Natural killer cell (primary cell): ENCODE measurements at regions not wholly inside any gene's neighbourhood (a gene's known extent, or its start where the extent isn't known, plus 50 kb on each side); places are given as distances from the start of the nearest gene placed in this dataset.

Experiments used
- ATAC-seq, 3 donors: fragments of 150-1000 bp in 2 of 3; fragments of 200-7000 bp in 1 of 3; cut with Tn5 transposase; 1 replicate in 1 of 3; 2 replicates in 2 of 3; pipeline ENCODE4 v1.10.0; 2021; ENCODE audit warnings: mild to moderate bottlenecking in 2 of 3, moderate library complexity in 2 of 3
- DNase-seq, 2 donors: peaks; one replicate each; pipeline versions ENCODE4 v3.0.0 to v3.0.0-alpha.2; 2013 to 2021; ENCODE audit warnings: mixed read lengths in 1 of 2
- H3K27ac ChIP-seq: one replicate; pipeline ENCODE4 v1.5.1; 2013; ENCODE audit warnings: mild to moderate bottlenecking, low read length
- H3K27me3 ChIP-seq: one replicate; pipeline ENCODE4 v1.6.1; 2013; ENCODE audit warnings: low read length; ENCODE audit not compliant: control insufficient read depth, insufficient read depth
- H3K36me3 ChIP-seq: one replicate; pipeline ENCODE4 v1.6.1; 2013; ENCODE audit warnings: low read length; ENCODE audit not compliant: control insufficient read depth, insufficient read depth
- H3K4me1 ChIP-seq: one replicate; pipeline ENCODE4 v1.6.1; 2013; ENCODE audit warnings: low read length; ENCODE audit not compliant: control insufficient read depth, insufficient read depth
- H3K4me3 ChIP-seq: one replicate; pipeline ENCODE4 v1.5.1; 2013; ENCODE audit warnings: low read length
- H3K9me3 ChIP-seq: one replicate; pipeline ENCODE4 v1.6.1; 2013; ENCODE audit warnings: low read length; ENCODE audit not compliant: control insufficient read depth, insufficient read depth
- H3K27ac Mint-ChIP-seq, 2 donors: one replicate each; pipeline ENCODE4 v1.8.0; 2022; ENCODE audit warnings: mild to moderate bottlenecking in 2 of 2, mixed read lengths in 2 of 2, moderate library complexity in 1 of 2
- H3K27me3 Mint-ChIP-seq, 2 donors: one replicate each; pipeline ENCODE4 v1.8.0; 2022; ENCODE audit warnings: low read depth in 2 of 2, mixed read lengths in 2 of 2
- H3K36me3 Mint-ChIP-seq: one replicate; pipeline ENCODE4 v1.8.0; 2022; ENCODE audit warnings: mixed read lengths
- H3K4me1 Mint-ChIP-seq, 2 donors: one replicate each; pipeline ENCODE4 v1.8.0; 2022; ENCODE audit warnings: mixed read lengths in 2 of 2
- H3K4me3 Mint-ChIP-seq: one replicate; pipeline ENCODE4 v1.8.0; 2022; ENCODE audit warnings: mild to moderate bottlenecking, moderate library complexity, mixed read lengths
- H3K9me3 Mint-ChIP-seq, 2 donors: one replicate each; pipeline ENCODE4 v1.8.0; 2022; ENCODE audit warnings: mixed read lengths in 2 of 2
- WGBS: methylation state at CpG from one replicate; pipeline ENCODE4 v1.1.7; 2013; ENCODE audit warnings: missing lambda C conversion rate; ENCODE audit not compliant: insufficient coverage; 5-methylcytosine and 5-hydroxymethylcytosine counted together
- intact Hi-C: fragments of 100-400 bp; cut with micrococcal nuclease; formaldehyde crosslinking; loops from one replicate; pipeline ENCODE4 v1.14.2; 2022
- TF ChIP-seq, protein P1 (sequence below): fragments of 200-600 bp; IDR thresholded peaks from one replicate; pipeline ENCODE4 v1.8.0; 2022; ENCODE audit warnings: antibody characterized with exemption

GRCh38 chr6:139597771-139598755 is 223.6 kb upstream of the CITED2 start:
- ATAC-seq (no peak), DNase-seq (no peak)
- Histone ChIP-seq H3K36me3 (no peaks in the 10 kb centered on the region), H3K4me3 (no peak overlapping the region), H3K27ac (no peak overlapping the region), H3K9me3 (no peaks in the 10 kb centered on the region), H3K4me1 (no peaks in the 10 kb centered on the region), H3K27me3 (no peaks in the 10 kb centered on the region)
- H3K4me3 Mint-ChIP-seq, result no peak overlapping the region
- H3K4me1 Mint-ChIP-seq, result no peaks in the 10 kb centered on the region
- no peaks in the 10 kb centered on the region for H3K27me3 Mint-ChIP-seq
- TF ChIP-seq, protein P1, sequence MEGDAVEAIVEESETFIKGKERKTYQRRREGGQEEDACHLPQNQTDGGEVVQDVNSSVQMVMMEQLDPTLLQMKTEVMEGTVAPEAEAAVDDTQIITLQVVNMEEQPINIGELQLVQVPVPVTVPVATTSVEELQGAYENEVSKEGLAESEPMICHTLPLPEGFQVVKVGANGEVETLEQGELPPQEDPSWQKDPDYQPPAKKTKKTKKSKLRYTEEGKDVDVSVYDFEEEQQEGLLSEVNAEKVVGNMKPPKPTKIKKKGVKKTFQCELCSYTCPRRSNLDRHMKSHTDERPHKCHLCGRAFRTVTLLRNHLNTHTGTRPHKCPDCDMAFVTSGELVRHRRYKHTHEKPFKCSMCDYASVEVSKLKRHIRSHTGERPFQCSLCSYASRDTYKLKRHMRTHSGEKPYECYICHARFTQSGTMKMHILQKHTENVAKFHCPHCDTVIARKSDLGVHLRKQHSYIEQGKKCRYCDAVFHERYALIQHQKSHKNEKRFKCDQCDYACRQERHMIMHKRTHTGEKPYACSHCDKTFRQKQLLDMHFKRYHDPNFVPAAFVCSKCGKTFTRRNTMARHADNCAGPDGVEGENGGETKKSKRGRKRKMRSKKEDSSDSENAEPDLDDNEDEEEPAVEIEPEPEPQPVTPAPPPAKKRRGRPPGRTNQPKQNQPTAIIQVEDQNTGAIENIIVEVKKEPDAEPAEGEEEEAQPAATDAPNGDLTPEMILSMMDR, result no peak
- H3K27ac Mint-ChIP-seq, result no peak overlapping the region
- no peaks in the 10 kb centered on the region for H3K36me3 Mint-ChIP-seq
- WGBS, result 80% methylated on average over 6 of the region's 7 CpGs
- intact Hi-C loops, result no loop called here
- H3K9me3 Mint-ChIP-seq, result no peaks in the 10 kb centered on the region

DNA sequence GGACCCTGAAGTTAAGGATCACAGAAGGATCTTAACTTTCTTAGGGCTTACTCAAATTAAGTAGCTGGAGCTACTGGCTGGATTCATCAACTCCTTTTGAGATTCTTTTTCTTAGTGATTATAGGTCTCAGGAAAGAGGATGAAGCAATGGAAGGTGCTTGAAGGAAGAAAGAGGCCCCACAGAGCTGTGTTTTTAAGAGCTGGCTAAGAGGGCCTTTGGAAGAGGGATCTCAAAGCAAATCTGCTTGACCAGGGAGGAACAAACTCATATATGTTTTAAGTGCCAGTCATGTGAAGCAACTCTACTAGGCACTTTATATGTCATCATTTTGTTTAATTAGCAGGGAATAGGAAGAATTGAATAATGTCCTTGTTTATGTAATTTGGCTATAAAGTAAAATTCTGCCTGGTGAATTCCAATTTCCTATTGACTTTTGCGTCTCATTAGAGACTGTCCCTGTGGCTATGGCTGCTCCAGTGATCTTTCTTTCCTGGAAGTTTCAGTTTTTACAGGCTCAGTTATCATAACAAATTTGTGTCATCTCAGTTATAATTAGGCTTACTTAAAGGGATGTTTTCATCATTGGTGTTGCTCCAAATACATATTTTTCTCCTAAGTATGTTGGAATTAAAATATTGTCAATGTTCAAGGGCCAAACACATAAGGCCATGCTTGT is 222.8 kb upstream of the CITED2 start:
- no peak overlapping the region for H3K4me3 Mint-ChIP-seq
- DNase-seq (no peak), ATAC-seq (no peak)
- Histone ChIP-seq H3K36me3 (no peaks in the 10 kb centered on the region), H3K27ac (no peak overlapping the region), H3K27me3 (no peaks in the 10 kb centered on the region), H3K9me3 (no peaks in the 10 kb centered on the region), H3K4me1 (no peaks in the 10 kb centered on the region), H3K4me3 (no peak overlapping the region)
- no peaks in the 10 kb centered on the region for H3K36me3 Mint-ChIP-seq
- no peaks in the 10 kb centered on the region for H3K27me3 Mint-ChIP-seq
- no peaks in the 10 kb centered on the region for H3K4me1 Mint-ChIP-seq
- H3K9me3 Mint-ChIP-seq, result no peaks in the 10 kb centered on the region
- TF ChIP-seq, protein P1, result no peak
- H3K27ac Mint-ChIP-seq, result no peak overlapping the region
- whole genome bisulfite sequencing, result 92% methylated on average over 1 of the region's 1 CpG
- intact Hi-C loops, result no loop called here

GRCh38 chr6:139595183-139595582 is 220.7 kb upstream of the CITED2 start:
- Mint-ChIP-seq H3K36me3 (no peaks in the 10 kb centered on the region), H3K27me3 (peaks cover 0 to 6% of the 10 kb centered on the region in 2 donors), H3K27ac (no peak overlapping the region), H3K9me3 (no peaks in the 10 kb centered on the region), H3K4me3 (no peak overlapping the region), H3K4me1 (no peaks in the 10 kb centered on the region)
- H3K4me3 ChIP-seq, result no peak overlapping the region
- TF ChIP-seq, protein P1, result no peak
- no peak overlapping the region for H3K27ac ChIP-seq
- DNase-seq, result no peak
- no peaks in the 10 kb centered on the region for H3K27me3 ChIP-seq
- H3K9me3 ChIP-seq, result no peaks in the 10 kb centered on the region
- 94% methylated on average over 2 of the region's 3 CpGs for WGBS
- H3K4me1 ChIP-seq, result no peaks in the 10 kb centered on the region
- no peaks in the 10 kb centered on the region for H3K36me3 ChIP-seq
- no peak for ATAC-seq
- intact Hi-C loops, result no loop called here
